A549 (cell line): ENCODE measurements at regions not wholly inside any gene's neighbourhood (a gene's known extent, or its start where the extent isn't known, plus 50 kb on each side); places are given as distances from the start of the nearest gene placed in this dataset.

ENCODE experiments used
- ATAC-seq, 2 experiments: fragments of 200-7000 bp in 1 of 2; fragments of >200 bp in 1 of 2; cut with Nextera tagmentation in 1 of 2; cut with Tn5 transposase in 1 of 2; 3 replicates each; pipeline versions ENCODE4 v1.8.0 to v1.9.1; 2018 to 2020; ENCODE audit warnings: mild to moderate bottlenecking in 1 of 2, moderate library complexity in 1 of 2
- CTCF ChIA-PET: fragments of 300-600 bp; sonication (Branson Sonifier 250); formaldehyde crosslinking; extraction: SDS; loops from one replicate; lab custom pipeline; 2021; ENCODE audit warnings: antibody characterized with exemption, inconsistent platforms; lab: Yijun Ruan, JAX
- POLR2A ChIA-PET: fragments of 350-600 bp; formaldehyde crosslinking; extraction: SDS; loops from one replicate; lab custom pipeline; 2021; ENCODE audit warnings: antibody characterized with exemption, inconsistent platforms; lab: Yijun Ruan, JAX
- DNase-seq, 2 experiments: peaks; one replicate each; pipeline versions ENCODE4 v3.0.0 to v3.0.0-alpha.2; 2011 to 2016; ENCODE audit warnings: low read depth in 1 of 2, low spot score in 1 of 2
- FAIRE-seq: peaks from 2 replicates; lab custom pipeline; 2011; peaks lifted over from hg19 to GRCh38; lab: Jason Lieb, UNC
- H3K27ac ChIP-seq, 2 experiments: fragments of >200 bp; sonication (Bioruptor Twin); formaldehyde crosslinking; 3 replicates each; pipeline ENCODE4 v1.5.1; 2016 to 2017
- H3K4me1 ChIP-seq: fragments of >200 bp; sonication (Bioruptor Twin); formaldehyde crosslinking; 3 replicates; pipeline ENCODE4 v1.6.1; 2016
- H3K4me2 ChIP-seq: fragments of >200 bp; sonication (Bioruptor Twin); formaldehyde crosslinking; 3 replicates; pipeline ENCODE4 v1.6.1; 2016
- H3K4me3 ChIP-seq: fragments of >200 bp; sonication (Bioruptor Twin); formaldehyde crosslinking; 3 replicates; pipeline ENCODE4 v1.5.1; 2016
- H3K9me3 ChIP-seq: fragments of >200 bp; sonication (Bioruptor Twin); formaldehyde crosslinking; 3 replicates; pipeline ENCODE4 v1.6.1; 2016
- CBX2 ChIP-seq: fragments of 200-600 bp; sonication (generic); IDR thresholded peaks from 2 replicates; pipeline ENCODE4 v1.6.1; 2016; ENCODE audit warnings: low read depth, mild to moderate bottlenecking, borderline replicate concordance
- HDAC2 ChIP-seq: fragments of 200-600 bp; sonication (generic); IDR thresholded peaks from 2 replicates; pipeline ENCODE4 v1.6.1; 2016
- HEYL ChIP-seq: fragments of 250-450 bp; sonication (Bioruptor Pico); IDR thresholded peaks from 2 replicates; pipeline ENCODE4 v1.8.0; 2021; ENCODE audit warnings: mild to moderate bottlenecking, moderate library complexity
- HMGXB4 ChIP-seq: fragments of 250-450 bp; sonication (Bioruptor Pico); IDR thresholded peaks from 2 replicates; pipeline ENCODE4 v1.5.0; 2021; ENCODE audit warnings: mild to moderate bottlenecking, moderate library complexity, borderline replicate concordance
- JUN ChIP-seq, 2 experiments: fragments of >200 bp; sonication (Bioruptor Twin); formaldehyde crosslinking; IDR thresholded peaks; 2 replicates in 1 of 2; 3 replicates in 1 of 2; pipeline ENCODE4 v1.6.1; 2016 to 2017
- KDM1A ChIP-seq: fragments of 200-600 bp; sonication (generic); IDR thresholded peaks from 2 replicates; pipeline ENCODE4 v1.6.1; 2016; ENCODE audit warnings: low read depth, mild to moderate bottlenecking
- MYC ChIP-seq: IDR thresholded peaks from 2 replicates; pipeline ENCODE4 v1.6.1; 2012; ENCODE audit warnings: mild to moderate bottlenecking, inconsistent platforms, low read length, improper control_type of control experiment, borderline replicate concordance
- NPAS2 ChIP-seq: fragments of 250-450 bp; sonication (Bioruptor Pico); IDR thresholded peaks from 2 replicates; pipeline ENCODE4 v1.8.0; 2022; ENCODE audit warnings: mild to moderate bottlenecking, moderate library complexity, borderline replicate concordance
- NR3C1 ChIP-seq: fragments of >200 bp; sonication (Bioruptor Twin); formaldehyde crosslinking; IDR thresholded peaks from 3 replicates; pipeline ENCODE4 v1.6.1; 2017
- RCOR1 ChIP-seq: fragments of 150-350 bp; IDR thresholded peaks from 2 replicates; pipeline ENCODE4 v1.6.1; 2014; ENCODE audit warnings: antibody characterized with exemption, low read length, low read depth
- RFX5 ChIP-seq: fragments of 450-650 bp; IDR thresholded peaks from 2 replicates; pipeline ENCODE4 v1.7.1; 2014; ENCODE audit warnings: antibody characterized with exemption, mild to moderate bottlenecking, moderate library complexity
- TFCP2L1 ChIP-seq: fragments of 250-450 bp; sonication (Bioruptor Pico); IDR thresholded peaks from 2 replicates; pipeline ENCODE4 v1.5.0; 2021; ENCODE audit warnings: mild to moderate bottlenecking
- ZNF302 ChIP-seq: fragments of 250-450 bp; sonication (Bioruptor Pico); IDR thresholded peaks from 2 replicates; pipeline ENCODE4 v1.9.0; 2021; ENCODE audit warnings: inconsistent platforms, mild to moderate bottlenecking, moderate library complexity
- ZSCAN20 ChIP-seq: fragments of 250-450 bp; sonication (Bioruptor Pico); IDR thresholded peaks from 2 replicates; pipeline ENCODE4 v1.8.0; 2022; ENCODE audit warnings: mild to moderate bottlenecking, moderate library complexity
- WGBS: methylation state at CpG from one replicate; pipeline ENCODE4 v1.1.6; 2017; ENCODE audit errors: missing lambda C conversion rate; 5-methylcytosine and 5-hydroxymethylcytosine counted together
- TF ChIP-seq, protein P1 (sequence below): fragments of 450-650 bp; IDR thresholded peaks from 2 replicates; pipeline ENCODE4 v1.6.1; 2014; ENCODE audit warnings: antibody characterized with exemption
- TF ChIP-seq, protein P2 (sequence below): fragments of 150-350 bp; IDR thresholded peaks from 2 replicates; pipeline ENCODE4 v1.6.1; 2014; ENCODE audit warnings: low read depth, mild to moderate bottlenecking, low read length

DNA sequence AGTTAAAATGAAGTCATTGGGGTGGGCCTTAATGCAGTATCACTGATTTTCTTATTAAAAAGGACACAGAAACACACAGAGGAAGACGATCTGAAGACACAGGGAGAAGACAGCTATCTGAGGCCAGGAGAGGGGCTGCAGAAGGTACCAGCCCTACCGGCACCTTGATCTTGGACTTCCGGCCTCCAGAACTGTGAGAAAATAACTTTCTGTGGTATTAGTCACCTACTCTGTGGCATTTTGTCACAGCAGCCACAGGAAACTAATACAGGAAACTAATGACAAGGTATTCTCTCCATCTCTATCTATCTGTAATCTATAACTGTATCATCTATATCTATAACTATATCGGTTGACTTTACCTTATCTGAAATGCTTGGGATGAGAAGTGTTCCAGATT is 1149.5 kb downstream of the BCL11B start:
- CTCF ChIA-PET, result no interaction called here
- POLR2A ChIA-PET, result no interaction called here
- Histone ChIP-seq H3K4me3 (no peak overlapping the region), H3K4me1 (no peaks in the 10 kb centered on the region), H3K27ac (no peak overlapping the region), H3K9me3 (no peaks in the 10 kb centered on the region; the same call in 2 of the 3 replicates), H3K4me2 (no peak overlapping the region)
- TF ChIP-seq KDM1A, result no peak
- FAIRE-seq, result no peak
- DNase-seq, result no peak
- 16% methylated on average over 4 of the region's 4 CpGs for WGBS
- no peak for ATAC-seq

GRCh38 chr14:98130691-98131090 is 1141.3 kb downstream of the BCL11B start:
- no peak for FAIRE-seq
- POLR2A ChIA-PET, result interaction anchor here (0.6 kb wide), 1 partner anchor 1069 kb away, joined by 3 read pairs; no protein-coding TSS in a partner anchor
- no peak for TF ChIP-seq ZNF302 (CRISPR knock-in tag)
- TF ChIP-seq, protein P1, sequence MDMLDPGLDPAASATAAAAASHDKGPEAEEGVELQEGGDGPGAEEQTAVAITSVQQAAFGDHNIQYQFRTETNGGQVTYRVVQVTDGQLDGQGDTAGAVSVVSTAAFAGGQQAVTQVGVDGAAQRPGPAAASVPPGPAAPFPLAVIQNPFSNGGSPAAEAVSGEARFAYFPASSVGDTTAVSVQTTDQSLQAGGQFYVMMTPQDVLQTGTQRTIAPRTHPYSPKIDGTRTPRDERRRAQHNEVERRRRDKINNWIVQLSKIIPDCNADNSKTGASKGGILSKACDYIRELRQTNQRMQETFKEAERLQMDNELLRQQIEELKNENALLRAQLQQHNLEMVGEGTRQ, result no peak
- TF ChIP-seq ZSCAN20, result no peak
- no peak for TF ChIP-seq CBX2
- TF ChIP-seq, protein P2, sequence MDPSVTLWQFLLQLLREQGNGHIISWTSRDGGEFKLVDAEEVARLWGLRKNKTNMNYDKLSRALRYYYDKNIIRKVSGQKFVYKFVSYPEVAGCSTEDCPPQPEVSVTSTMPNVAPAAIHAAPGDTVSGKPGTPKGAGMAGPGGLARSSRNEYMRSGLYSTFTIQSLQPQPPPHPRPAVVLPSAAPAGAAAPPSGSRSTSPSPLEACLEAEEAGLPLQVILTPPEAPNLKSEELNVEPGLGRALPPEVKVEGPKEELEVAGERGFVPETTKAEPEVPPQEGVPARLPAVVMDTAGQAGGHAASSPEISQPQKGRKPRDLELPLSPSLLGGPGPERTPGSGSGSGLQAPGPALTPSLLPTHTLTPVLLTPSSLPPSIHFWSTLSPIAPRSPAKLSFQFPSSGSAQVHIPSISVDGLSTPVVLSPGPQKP, result no peak
- H3K4me1 ChIP-seq, result no peaks in the 10 kb centered on the region
- CTCF ChIA-PET, result no interaction called here
- ATAC-seq, result no peak
- no peak overlapping the region for H3K4me3 ChIP-seq
- 3% methylated on average over 2 of the region's 2 CpGs for WGBS
- no peak overlapping the region for H3K27ac ChIP-seq
- no peak for DNase-seq
- H3K4me2 ChIP-seq, result no peak overlapping the region
- no peaks in the 10 kb centered on the region for H3K9me3 ChIP-seq

DNA sequence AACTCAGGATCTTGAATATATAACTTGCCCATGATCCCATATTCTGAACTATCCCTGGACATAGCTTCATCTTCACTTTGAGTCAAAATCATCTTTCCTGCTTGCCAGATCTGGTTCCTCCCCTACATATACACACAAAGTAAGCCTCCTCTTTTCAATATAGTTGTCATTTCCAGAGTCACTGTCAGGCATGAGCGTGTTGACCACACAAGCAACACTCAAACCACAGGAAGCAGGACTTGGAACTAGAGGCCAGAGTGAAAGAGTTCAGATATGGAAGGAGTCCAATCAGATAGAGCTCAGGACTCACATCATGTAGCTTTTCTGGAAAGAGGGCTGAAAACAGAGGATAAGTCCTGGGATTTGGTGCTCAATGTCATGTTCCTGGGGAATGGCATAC is 1140.6 kb downstream of the BCL11B start:
- ChIA-PET CTCF (no interaction called here), POLR2A (no interaction called here)
- H3K4me2 ChIP-seq, result no peak overlapping the region
- WGBS, result 0% methylated on average over 1 of the region's 1 CpG
- no peaks in the 10 kb centered on the region for H3K9me3 ChIP-seq
- H3K4me3 ChIP-seq, result no peak overlapping the region
- FAIRE-seq, result no peak
- TF ChIP-seq, protein P2, result no peak
- TF ChIP-seq JUN (IDR thresholded peaks at IDR 0.05), result no peak
- no peak for TF ChIP-seq HDAC2
- TF ChIP-seq HEYL, result no peak
- no peak for TF ChIP-seq ZNF302 (CRISPR knock-in tag)
- no peak for TF ChIP-seq TFCP2L1
- TF ChIP-seq RCOR1, result no peak
- TF ChIP-seq MYC, result no peak
- no peak for TF ChIP-seq HMGXB4 (CRISPR knock-in tag)
- TF ChIP-seq NPAS2 (CRISPR knock-in tag), result no peak
- no peak for TF ChIP-seq RFX5
- no peak for TF ChIP-seq NR3C1
- TF ChIP-seq, all 56 proteins: peak for 0
- no peak overlapping the region for H3K27ac ChIP-seq
- ATAC-seq (no peak), DNase-seq (no peak)
- no peaks in the 10 kb centered on the region for H3K4me1 ChIP-seq
